PC-3 (cell line): ENCODE measurements at regions not wholly inside any gene's neighbourhood (a gene's known extent, or its start where the extent isn't known, plus 50 kb on each side); places are given as distances from the start of the nearest gene placed in this dataset.

Source experiments
- ATAC-seq: fragments of 200-7000 bp; cut with Tn5 transposase; 2 replicates; pipeline ENCODE4 v1.9.1; 2020; ENCODE audit warnings: mild to moderate bottlenecking, moderate library complexity
- BruUV-seq: library from RNA; stranded (reverse); fragments of 400-500 nt; replicated peaks from 2 replicates; lab custom pipeline; 2021; lab: Mats Ljungman, UMichigan
- CTCF ChIA-PET: fragments of 300-600 bp; sonication (Branson Sonifier 250); formaldehyde crosslinking; loops from one replicate; lab custom pipeline; 2022; ENCODE audit warnings: antibody characterized with exemption; lab: Charles Lee
- POLR2A ChIA-PET: fragments of 300-600 bp; sonication (Branson Sonifier 250); formaldehyde crosslinking; loops from one replicate; lab custom pipeline; 2022; ENCODE audit warnings: antibody characterized with exemption; ENCODE audit not compliant: unreplicated experiment; lab: Charles Lee
- DNase-seq: peaks from one replicate; pipeline ENCODE4 v3.0.0-alpha.2; 2015
- H2AFZ ChIP-seq: fragments of 300-600 bp; sonication (generic); 2 replicates; pipeline ENCODE4 v1.6.0; 2016; ENCODE audit warnings: antibody characterized with exemption, low read length
- H3F3A ChIP-seq: fragments of 300-600 bp; sonication (generic); one replicate; pipeline ENCODE4 v1.6.0; 2017; ENCODE audit warnings: antibody characterized with exemption, low read length, control low read depth, mild to moderate bottlenecking; ENCODE audit not compliant: unreplicated experiment
- H3K27ac ChIP-seq: fragments of 300-600 bp; sonication (generic); 2 replicates; pipeline ENCODE4 v1.5.1; 2016; ENCODE audit warnings: mild to moderate bottlenecking, low read length
- H3K27me3 ChIP-seq: fragments of 300-600 bp; sonication (generic); 2 replicates; pipeline ENCODE4 v1.6.1; 2016; ENCODE audit warnings: low read length, mixed read lengths
- H3K36me3 ChIP-seq: fragments of 300-600 bp; sonication (generic); 2 replicates; pipeline ENCODE4 v1.6.1; 2016; ENCODE audit warnings: low read depth, mixed run types, low read length, mixed read lengths
- H3K4me1 ChIP-seq: fragments of 300-600 bp; sonication (generic); 2 replicates; pipeline ENCODE4 v1.5.1; 2016; ENCODE audit warnings: low read length; ENCODE audit not compliant: insufficient read depth
- H3K4me2 ChIP-seq: fragments of 300-600 bp; sonication (generic); 2 replicates; pipeline ENCODE4 v1.6.0; 2016; ENCODE audit warnings: low read length
- H3K4me3 ChIP-seq: fragments of 300-600 bp; sonication (generic); 2 replicates; pipeline ENCODE4 v1.5.1; 2016; ENCODE audit warnings: mild to moderate bottlenecking, low read length, mixed read lengths
- H3K79me2 ChIP-seq: fragments of 300-600 bp; sonication (generic); 2 replicates; pipeline ENCODE4 v1.6.1; 2017; ENCODE audit warnings: low read length, mixed read lengths
- H3K9ac ChIP-seq: fragments of 300-600 bp; sonication (generic); 2 replicates; pipeline ENCODE4 v1.6.0; 2016; ENCODE audit warnings: mild to moderate bottlenecking, low read length
- H3K9me2 ChIP-seq: fragments of 300-600 bp; sonication (generic); replicated peaks from 2 replicates; pipeline ENCODE4 v1.6.1; 2016; ENCODE audit warnings: mixed run types, low read length, mixed read lengths
- H3K9me3 ChIP-seq: fragments of 300-600 bp; sonication (generic); 2 replicates; pipeline ENCODE4 v1.6.1; 2016; ENCODE audit warnings: low read length, mixed read lengths
- H4K20me1 ChIP-seq: fragments of 300-600 bp; sonication (generic); 2 replicates; pipeline ENCODE4 v1.6.1; 2016; ENCODE audit warnings: low read length, mixed read lengths
- CTCF ChIP-seq: fragments of 300-600 bp; sonication (generic); conservative IDR thresholded peaks from 2 replicates; pipeline ENCODE4 v1.5.1; 2017; ENCODE audit warnings: antibody characterized with exemption, low read depth, mild to moderate bottlenecking, low read length
- EZH2 ChIP-seq: fragments of 300-600 bp; sonication (generic); IDR thresholded peaks from one replicate; pipeline ENCODE4 v1.6.1; 2017; ENCODE audit warnings: antibody characterized with exemption, mild to moderate bottlenecking, low read length; ENCODE audit not compliant: unreplicated experiment
- EZH2phosphoT487 ChIP-seq: fragments of 300-600 bp; sonication (generic); IDR thresholded peaks from 2 replicates; pipeline ENCODE4 v1.6.1; 2018; ENCODE audit warnings: mild to moderate bottlenecking, antibody characterized with exemption, low read length, borderline replicate concordance
- intact Hi-C: fragments of 100-400 bp; cut with micrococcal nuclease; formaldehyde crosslinking; loops from 2 replicates; pipeline ENCODE4 v1.9.0; 2023

DNA sequence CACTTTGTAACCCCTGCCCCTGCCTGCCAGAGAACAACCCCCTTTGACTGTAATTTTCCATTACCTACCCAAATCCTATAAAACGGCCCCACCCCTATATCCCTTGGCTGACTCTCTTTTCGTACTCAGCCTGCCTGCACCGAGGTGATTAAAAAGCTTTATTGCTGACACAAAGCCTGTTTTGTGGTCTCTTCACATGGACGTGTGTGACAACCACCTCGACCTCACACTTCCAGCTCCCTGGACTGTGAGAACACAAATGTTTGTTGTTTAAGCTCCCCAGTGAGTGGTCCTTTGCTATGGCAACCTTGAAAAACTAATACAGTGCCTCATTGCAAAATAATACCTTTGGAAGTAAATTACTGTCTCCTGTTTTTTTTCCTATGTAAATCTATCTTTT lies 299.2 kb upstream of the POU1F1 start:
- BruUV-seq: no TSS peak
- POLR2A ChIA-PET: no interaction called here
- intact Hi-C loops: no loop called here

DNA sequence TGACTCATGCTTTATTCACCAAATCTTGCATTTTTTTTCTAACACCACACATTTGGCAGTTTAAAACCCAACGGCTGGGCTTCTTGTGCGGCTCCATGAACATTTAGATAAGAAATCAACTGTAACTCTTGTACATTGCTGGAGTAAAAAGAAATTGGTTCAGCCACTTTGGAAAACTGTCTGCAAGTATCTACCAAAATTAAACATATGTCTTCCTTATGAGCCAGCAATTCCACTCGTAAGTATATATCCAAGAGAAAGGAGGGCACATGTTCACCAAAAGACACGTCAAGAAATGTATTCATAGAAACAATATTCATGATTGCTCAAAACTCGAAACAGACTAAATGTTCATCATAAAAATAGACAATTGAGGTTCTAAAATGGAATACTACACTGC lies 291.9 kb upstream of the POU1F1 start:
- Histone ChIP-seq H4K20me1 (no peaks in the 10 kb centered on the region), H3K36me3 (no peaks in the 10 kb centered on the region), H3K27me3 (no peaks in the 10 kb centered on the region), H3K4me1 (0 out of 2 replicates have a peak, but pooled peaks cover 5% of the 10 kb centered on the region), H3K27ac (no peak overlapping the region), H3K4me2 (no peak overlapping the region), H3K79me2 (no peaks in the 10 kb centered on the region), H2AFZ (no peak overlapping the region), H3K9me2 (no peaks in the 10 kb centered on the region), H3K4me3 (no peak overlapping the region), H3K9me3 (no peaks in the 10 kb centered on the region), H3K9ac (no peak overlapping the region), H3F3A (no peaks in the 10 kb centered on the region)
- TF ChIP-seq EZH2phosphoT487 (no peak), CTCF (no peak), EZH2 (no peak)
- CTCF ChIA-PET: no interaction called here
- POLR2A ChIA-PET: no interaction called here
- intact Hi-C loops: loop anchor here (10.0 kb wide), 1 partner anchor 266 kb away; no protein-coding TSS in a partner anchor
- no TSS peak for BruUV-seq
- ATAC-seq (no peak), DNase-seq (no peak)

More for the DNA sequence above, 299.2 kb upstream of the POU1F1 start:
- Histone ChIP-seq H3K4me2 (no peak overlapping the region), H3K9me3 (no peaks in the 10 kb centered on the region), H4K20me1 (no peaks in the 10 kb centered on the region), H3K9me2 (no peaks in the 10 kb centered on the region), H3K4me3 (no peak overlapping the region), H3K27ac (no peak overlapping the region), H2AFZ (no peak overlapping the region), H3K27me3 (no peaks in the 10 kb centered on the region), H3K36me3 (no peaks in the 10 kb centered on the region), H3K79me2 (no peaks in the 10 kb centered on the region), H3K9ac (no peak overlapping the region), H3F3A (no peaks in the 10 kb centered on the region), H3K4me1 (peaks cover 5% of the 10 kb centered on the region)
- TF ChIP-seq EZH2 (no peak), CTCF (no peak), EZH2phosphoT487 (no peak)
- DNase-seq: peak; percentile 17
- ATAC-seq: peak; percentile 57
- CTCF ChIA-PET: interaction anchor here (0.6 kb wide), 1 partner anchor 44 kb away, joined by 4 read pairs; no protein-coding TSS in a partner anchor

DNA sequence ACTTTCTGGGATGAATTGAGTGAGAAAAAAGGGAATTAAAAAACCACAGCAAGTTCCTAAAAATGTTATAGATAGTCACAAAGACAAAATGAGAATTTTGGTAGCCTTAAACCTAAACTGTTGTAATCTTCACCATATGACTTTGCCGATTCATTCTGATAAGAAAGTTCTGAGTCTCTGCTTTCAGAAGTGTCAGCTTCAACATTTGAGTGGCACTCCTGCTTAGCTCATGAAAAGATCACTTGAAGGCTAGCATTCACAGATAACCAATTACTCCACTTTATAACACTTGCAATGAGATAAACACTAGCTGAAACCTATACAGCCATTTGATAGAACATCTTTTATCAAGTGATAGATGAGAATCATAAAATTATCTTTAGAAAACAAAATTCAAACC lies 288.1 kb upstream of the POU1F1 start:
- Histone ChIP-seq H3K79me2 (no peaks in the 10 kb centered on the region), H3K4me1 (0 out of 2 replicates have a peak, but pooled peaks cover 5% of the 10 kb centered on the region), H2AFZ (no peak overlapping the region), H3F3A (no peaks in the 10 kb centered on the region), H3K9ac (no peak overlapping the region), H3K36me3 (no peaks in the 10 kb centered on the region), H3K9me3 (no peaks in the 10 kb centered on the region), H3K4me2 (no peak overlapping the region), H3K9me2 (no peaks in the 10 kb centered on the region), H4K20me1 (no peaks in the 10 kb centered on the region), H3K27me3 (no peaks in the 10 kb centered on the region), H3K27ac (no peak overlapping the region), H3K4me3 (no peak overlapping the region)
- TF ChIP-seq CTCF (no peak), EZH2 (no peak), EZH2phosphoT487 (no peak)
- ATAC-seq (no peak), DNase-seq (no peak)
- intact Hi-C loops: loop anchor here (10.0 kb wide), 1 partner anchor 270 kb away; no protein-coding TSS in a partner anchor
- POLR2A ChIA-PET: no interaction called here
- CTCF ChIA-PET: interaction anchor here (0.6 kb wide), 1 partner anchor 121 kb away, joined by 3 read pairs; no protein-coding TSS in a partner anchor
- BruUV-seq: no TSS peak
